ENCODE measurements at regions not wholly inside any gene's neighbourhood (a gene's known extent, or its start where the extent isn't known, plus 50 kb on each side); places are given as distances from the start of the nearest gene placed in this dataset.

DNA sequence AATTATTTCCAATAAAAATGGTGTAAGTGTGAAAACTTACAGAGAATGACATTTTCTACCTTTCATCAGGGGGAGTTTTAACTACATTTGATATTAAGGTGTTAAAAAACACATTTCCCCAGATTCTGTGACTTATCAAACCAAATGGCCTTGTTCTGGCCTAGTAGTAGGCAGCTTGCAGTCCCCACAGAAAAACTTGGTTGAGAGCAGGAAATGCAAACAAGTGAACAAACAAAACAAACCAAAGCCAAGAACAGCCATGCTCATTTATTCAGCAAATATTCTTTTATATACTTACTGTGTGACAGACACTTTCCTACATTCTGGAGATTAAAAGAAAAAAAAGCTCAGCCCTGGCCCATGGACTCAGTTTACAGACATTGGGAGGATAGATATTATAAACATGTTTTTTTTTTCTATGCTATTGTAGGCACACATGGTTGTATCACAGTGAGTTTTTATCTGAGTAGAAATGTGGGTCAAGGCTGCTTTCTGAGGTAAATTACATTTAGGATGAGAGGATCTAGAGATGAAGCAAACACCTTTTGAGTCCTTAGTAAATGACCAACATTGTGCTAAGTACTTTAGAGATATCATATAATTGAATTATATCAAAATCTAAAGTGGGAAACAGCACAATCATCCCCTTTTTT is 449.2 kb upstream of the AADAT start:
- H3K4me3 Mint-ChIP-seq (ENCODE audit: unreplicated experiment) = no peak overlapping the region
- no peaks in the 10 kb centered on the region for H3K36me3 Mint-ChIP-seq (ENCODE audit: low read depth)
- no peaks in the 10 kb centered on the region for H3K4me1 Mint-ChIP-seq (ENCODE audit: low read depth)
- TF ChIP-seq, protein P1, sequence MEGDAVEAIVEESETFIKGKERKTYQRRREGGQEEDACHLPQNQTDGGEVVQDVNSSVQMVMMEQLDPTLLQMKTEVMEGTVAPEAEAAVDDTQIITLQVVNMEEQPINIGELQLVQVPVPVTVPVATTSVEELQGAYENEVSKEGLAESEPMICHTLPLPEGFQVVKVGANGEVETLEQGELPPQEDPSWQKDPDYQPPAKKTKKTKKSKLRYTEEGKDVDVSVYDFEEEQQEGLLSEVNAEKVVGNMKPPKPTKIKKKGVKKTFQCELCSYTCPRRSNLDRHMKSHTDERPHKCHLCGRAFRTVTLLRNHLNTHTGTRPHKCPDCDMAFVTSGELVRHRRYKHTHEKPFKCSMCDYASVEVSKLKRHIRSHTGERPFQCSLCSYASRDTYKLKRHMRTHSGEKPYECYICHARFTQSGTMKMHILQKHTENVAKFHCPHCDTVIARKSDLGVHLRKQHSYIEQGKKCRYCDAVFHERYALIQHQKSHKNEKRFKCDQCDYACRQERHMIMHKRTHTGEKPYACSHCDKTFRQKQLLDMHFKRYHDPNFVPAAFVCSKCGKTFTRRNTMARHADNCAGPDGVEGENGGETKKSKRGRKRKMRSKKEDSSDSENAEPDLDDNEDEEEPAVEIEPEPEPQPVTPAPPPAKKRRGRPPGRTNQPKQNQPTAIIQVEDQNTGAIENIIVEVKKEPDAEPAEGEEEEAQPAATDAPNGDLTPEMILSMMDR (IDR thresholded peaks at IDR 0.05) = no peak
- H3K27me3 Mint-ChIP-seq (ENCODE audit: low read depth) = peaks cover 5% of the 10 kb centered on the region
- DNase-seq (ENCODE audit: low spot score) = no peak
- H3K9me3 Mint-ChIP-seq (ENCODE audit: low read depth) = peaks cover 14% of the 10 kb centered on the region
- H3K27ac Mint-ChIP-seq (ENCODE audit: unreplicated experiment) = no peak overlapping the region

DNA sequence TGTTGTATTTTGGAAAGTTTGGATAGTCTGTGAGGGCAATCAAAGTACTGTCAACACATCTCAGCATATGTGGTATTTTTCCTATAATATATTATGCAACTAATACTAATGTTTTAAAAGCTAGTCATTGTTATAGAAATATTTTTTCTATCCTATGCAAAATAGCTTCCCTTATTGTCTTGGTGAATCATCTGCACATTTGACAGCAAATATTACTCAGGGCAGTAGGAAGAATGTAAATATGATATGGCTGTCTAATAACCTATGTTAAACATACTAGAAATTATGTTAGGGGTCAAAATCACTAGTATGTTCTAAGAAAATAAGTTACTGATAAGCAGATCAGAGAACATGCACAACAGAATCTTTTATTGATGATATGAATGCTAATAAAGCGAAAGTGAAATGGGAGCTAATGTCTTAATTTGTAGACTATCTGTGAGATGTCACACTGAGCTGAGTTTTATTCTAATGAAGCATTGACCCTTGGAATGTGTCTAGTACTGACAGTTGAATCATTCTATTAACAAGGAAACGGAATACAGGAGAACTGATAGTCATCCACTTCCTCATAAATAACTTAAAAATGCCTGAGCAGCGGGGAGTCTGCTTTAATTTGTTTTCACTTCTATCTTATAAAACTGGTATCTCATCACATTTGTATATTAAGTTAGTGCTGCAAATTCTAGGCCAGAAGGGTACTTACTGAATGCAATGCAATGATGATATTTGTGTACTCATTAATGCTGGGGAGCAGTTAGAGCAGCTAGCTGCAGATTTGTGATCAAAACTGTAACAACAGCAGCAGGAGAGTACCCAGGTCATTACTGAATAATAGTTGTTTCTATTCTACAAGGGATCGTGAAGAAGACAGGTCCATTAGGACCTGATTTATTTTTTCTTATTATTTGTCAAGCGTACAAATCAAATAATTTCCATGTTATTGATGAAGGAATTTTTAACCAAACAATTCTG is 440.3 kb upstream of the AADAT start:
- H3K27ac Mint-ChIP-seq (ENCODE audit: unreplicated experiment) = no peak overlapping the region
- no peak overlapping the region for H3K4me3 Mint-ChIP-seq (ENCODE audit: unreplicated experiment)
- peaks cover 6% of the 10 kb centered on the region for H3K27me3 Mint-ChIP-seq (ENCODE audit: low read depth)
- no peak for DNase-seq (ENCODE audit: low spot score)
- TF ChIP-seq, protein P1 (IDR thresholded peaks at IDR 0.05) = no peak
- H3K9me3 Mint-ChIP-seq (ENCODE audit: low read depth) = no peaks in the 10 kb centered on the region
- H3K4me1 Mint-ChIP-seq (ENCODE audit: low read depth) = peaks cover 7% of the 10 kb centered on the region
- H3K36me3 Mint-ChIP-seq (ENCODE audit: low read depth) = no peaks in the 10 kb centered on the region

DNA sequence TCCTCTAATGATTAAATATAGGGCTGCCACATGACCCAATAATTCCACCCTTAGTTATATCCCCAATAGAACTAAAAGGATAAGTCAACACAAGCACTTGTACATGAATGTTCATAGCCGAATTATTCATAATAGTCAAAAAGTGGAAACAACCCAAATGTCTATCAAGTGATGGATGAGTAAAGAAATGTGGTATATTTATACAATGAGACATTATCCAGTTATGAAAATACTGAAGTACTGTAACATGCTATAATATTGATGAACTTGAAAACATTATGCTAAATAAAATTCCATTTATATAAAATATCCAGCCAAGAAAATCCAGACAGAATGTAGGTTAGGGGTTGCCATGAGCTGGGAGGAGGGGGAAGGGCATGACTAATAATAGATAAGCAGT is 436.7 kb upstream of the AADAT start:
- Mint-ChIP-seq H3K36me3 (ENCODE audit: low read depth) (no peaks in the 10 kb centered on the region), H3K4me1 (ENCODE audit: low read depth) (peaks cover 7% of the 10 kb centered on the region), H3K4me3 (ENCODE audit: unreplicated experiment) (no peak overlapping the region), H3K27ac (ENCODE audit: unreplicated experiment) (no peak overlapping the region), H3K9me3 (ENCODE audit: low read depth) (no peaks in the 10 kb centered on the region), H3K27me3 (ENCODE audit: low read depth) (no peaks in the 10 kb centered on the region)
- TF ChIP-seq, protein P1 (IDR thresholded peaks at IDR 0.05) = no peak
- no peak for DNase-seq (ENCODE audit: low spot score)

DNA sequence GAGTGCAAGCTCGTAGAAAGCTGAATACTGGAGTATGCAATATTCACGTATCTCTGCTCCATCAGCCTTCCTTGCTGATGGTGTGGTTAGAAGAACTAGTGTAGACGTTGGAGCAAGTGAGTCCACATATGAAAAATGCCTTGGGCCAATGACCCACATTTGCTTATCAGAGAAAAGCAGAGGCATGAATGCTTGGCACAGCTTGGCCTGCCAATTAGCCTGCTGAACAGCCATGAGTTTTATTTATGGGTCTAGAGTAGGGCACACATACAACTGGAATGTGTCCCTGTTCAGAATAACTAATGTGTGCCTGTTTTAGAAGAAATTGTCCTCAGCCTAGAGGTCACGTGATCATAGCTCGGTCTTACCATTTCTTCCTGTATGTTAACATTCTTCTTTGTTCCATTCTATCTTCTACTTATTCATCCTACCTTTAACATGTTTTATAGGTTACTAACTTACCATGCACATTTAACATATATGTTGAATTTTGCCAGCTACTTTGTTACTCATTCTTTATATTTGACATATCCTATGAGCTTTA is 432.7 kb upstream of the AADAT start:
- Mint-ChIP-seq H3K27ac (ENCODE audit: unreplicated experiment) (no peak overlapping the region), H3K4me1 (ENCODE audit: low read depth) (no peaks in the 10 kb centered on the region), H3K9me3 (ENCODE audit: low read depth) (no peaks in the 10 kb centered on the region), H3K4me3 (ENCODE audit: unreplicated experiment) (no peak overlapping the region), H3K27me3 (ENCODE audit: low read depth) (no peaks in the 10 kb centered on the region), H3K36me3 (ENCODE audit: low read depth) (no peaks in the 10 kb centered on the region)
- TF ChIP-seq, protein P1 (IDR thresholded peaks at IDR 0.05) = no peak
- no peak for DNase-seq (ENCODE audit: low spot score)

DNA sequence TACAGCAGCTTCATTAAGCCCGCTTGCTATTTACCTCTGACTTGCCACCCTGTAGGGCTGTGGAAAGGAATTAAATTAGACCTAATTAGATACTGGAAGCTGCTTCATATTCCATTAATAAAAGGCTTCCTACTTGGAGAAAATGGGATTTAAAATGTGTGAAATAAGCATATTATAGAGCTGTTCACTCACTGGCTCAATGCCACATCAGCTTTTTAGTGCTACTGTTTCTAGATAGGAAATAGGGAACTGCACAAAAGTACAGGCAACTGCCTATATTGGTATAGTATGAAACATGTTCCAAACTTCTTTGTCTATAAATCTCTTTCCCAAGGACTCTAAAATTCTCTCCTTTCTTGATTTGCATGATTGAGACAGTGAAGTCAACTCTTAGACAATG is 407.9 kb upstream of the AADAT start:
- Mint-ChIP-seq H3K4me3 (ENCODE audit: unreplicated experiment) (no peak overlapping the region), H3K27ac (ENCODE audit: unreplicated experiment) (no peak overlapping the region), H3K36me3 (ENCODE audit: low read depth) (no peaks in the 10 kb centered on the region), H3K27me3 (ENCODE audit: low read depth) (peaks cover 4% of the 10 kb centered on the region), H3K9me3 (ENCODE audit: low read depth) (peaks cover 17% of the 10 kb centered on the region), H3K4me1 (ENCODE audit: low read depth) (no peaks in the 10 kb centered on the region)
- no peak for DNase-seq (ENCODE audit: low spot score)
- TF ChIP-seq, protein P1 (IDR thresholded peaks at IDR 0.05) = no peak

All from chondrocyte (in vitro differentiated cells).